GM21423 (cell line): ENCODE measurements at regions not wholly inside any gene's neighbourhood (a gene's known extent, or its start where the extent isn't known, plus 50 kb on each side); places are given as distances from the start of the nearest gene placed in this dataset.
"Not testable (repeated sequence)": the region's sequence is repeated elsewhere in the genome, so short reads cannot be mapped to it uniquely, and the experiment has no call there.

ENCODE experiments used
- ATAC-seq: cut with Tn5 transposase; IDR thresholded peaks from one replicate; pipeline ENCODE4 v1.9.1; 2021; ENCODE audit warnings: mild to moderate bottlenecking, moderate library complexity; ENCODE audit not compliant: unreplicated experiment

GRCh38 chr12:76292891-76293290, 55.3 kb downstream of the BBS10 start:
- ATAC-seq, result not testable (repeated sequence)

GRCh38 chr12:76292305-76292704, 55.9 kb downstream of the BBS10 start:
- not testable (repeated sequence) for ATAC-seq

- no peak for ATAC-seq
Observed at GRCh38 chr12:76290963-76291859, 57.0 kb downstream of the BBS10 start.

- ATAC-seq, result no peak
Observed at GRCh38 chr12:76288218-76288617, 60.0 kb downstream of the BBS10 start.

GRCh38 chr12:76284816-76285750, 63.1 kb downstream of the BBS10 start:
- no peak for ATAC-seq

GRCh38 chr12:76282744-76283143, 65.5 kb downstream of the BBS10 start:
- no peak for ATAC-seq

GRCh38 chr12:76277480-76277879, 70.7 kb downstream of the BBS10 start:
- ATAC-seq, result no peak

GRCh38 chr12:76276499-76277151, 71.6 kb downstream of the BBS10 start:
- no peak for ATAC-seq

GRCh38 chr12:76275511-76276093, 72.6 kb downstream of the BBS10 start:
- ATAC-seq, result no peak

GRCh38 chr12:76274420-76275083, 73.7 kb downstream of the BBS10 start:
- ATAC-seq, result no peak

GRCh38 chr12:76272287-76272686, 75.9 kb downstream of the BBS10 start:
- ATAC-seq, result no peak

GRCh38 chr12:76270657-76271358, 77.4 kb downstream of the BBS10 start:
- no peak for ATAC-seq

GRCh38 chr12:76268267-76268666, 79.9 kb downstream of the BBS10 start:
- no peak for ATAC-seq

- ATAC-seq, result no peak
Observed at GRCh38 chr12:76266797-76267196, 81.4 kb downstream of the BBS10 start.

GRCh38 chr12:76265424-76266180, 82.6 kb downstream of the BBS10 start:
- no peak for ATAC-seq

- no peak for ATAC-seq
Observed at GRCh38 chr12:76264611-76265012, 83.6 kb downstream of the BBS10 start.

- ATAC-seq, result no peak
Observed at GRCh38 chr12:76263696-76264095, 84.5 kb downstream of the BBS10 start.

- ATAC-seq, result no peak
Observed at GRCh38 chr12:76260390-76260748, 87.8 kb downstream of the BBS10 start.
